GM21447 (cell line): ENCODE measurements at regions not wholly inside any gene's neighbourhood (a gene's known extent, or its start where the extent isn't known, plus 50 kb on each side); places are given as distances from the start of the nearest gene placed in this dataset.

Experiments
- ATAC-seq: cut with Tn5 transposase; IDR thresholded peaks from one replicate; pipeline ENCODE4 v1.9.1; 2021; ENCODE audit not compliant: unreplicated experiment

DNA sequence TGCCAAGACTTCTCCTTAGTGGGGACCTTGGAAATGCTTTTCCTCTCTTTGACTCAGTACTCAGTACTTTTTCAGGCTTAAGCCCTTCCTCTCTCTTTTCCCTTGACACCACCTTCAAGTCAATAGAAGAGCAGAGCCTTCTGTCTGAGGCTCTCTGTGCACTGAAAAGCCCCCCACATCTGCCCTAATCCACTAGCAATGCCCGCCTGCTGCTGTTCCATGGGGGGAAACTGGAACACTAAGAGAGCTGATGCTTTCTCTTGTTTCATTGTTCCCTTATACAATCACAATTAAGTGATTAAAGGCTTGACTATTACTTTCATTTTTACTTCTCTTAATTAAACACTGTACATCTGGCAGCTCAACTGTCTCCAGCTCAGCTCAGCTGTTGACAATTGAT is 254.5 kb downstream of the SLITRK6 start:
- no peak for ATAC-seq

DNA sequence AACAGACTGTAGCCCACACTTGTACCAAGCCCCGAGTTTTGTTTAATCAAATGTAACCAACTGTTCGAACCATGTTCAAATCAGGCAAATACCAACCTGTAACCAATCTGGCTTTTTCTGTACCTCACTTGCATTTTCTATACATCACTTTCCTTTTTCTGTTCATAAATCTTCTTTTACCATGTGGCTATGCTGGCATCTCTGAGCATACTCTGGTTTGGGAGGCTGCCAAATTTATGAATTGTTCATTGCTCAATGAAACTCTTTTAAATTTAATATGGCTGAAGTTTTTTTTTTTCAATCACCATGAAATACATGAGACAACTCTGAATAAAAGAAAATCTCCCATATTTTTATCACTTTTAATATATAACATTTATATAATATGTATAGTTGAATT is 256.1 kb downstream of the SLITRK6 start:
- ATAC-seq: no peak

GRCh38 chr13:85541476-85541875 is 257.7 kb downstream of the SLITRK6 start:
- no peak for ATAC-seq

- ATAC-seq: no peak
These were observed 260.3 kb downstream of the SLITRK6 start for GRCh38 chr13:85538957-85539356.

DNA sequence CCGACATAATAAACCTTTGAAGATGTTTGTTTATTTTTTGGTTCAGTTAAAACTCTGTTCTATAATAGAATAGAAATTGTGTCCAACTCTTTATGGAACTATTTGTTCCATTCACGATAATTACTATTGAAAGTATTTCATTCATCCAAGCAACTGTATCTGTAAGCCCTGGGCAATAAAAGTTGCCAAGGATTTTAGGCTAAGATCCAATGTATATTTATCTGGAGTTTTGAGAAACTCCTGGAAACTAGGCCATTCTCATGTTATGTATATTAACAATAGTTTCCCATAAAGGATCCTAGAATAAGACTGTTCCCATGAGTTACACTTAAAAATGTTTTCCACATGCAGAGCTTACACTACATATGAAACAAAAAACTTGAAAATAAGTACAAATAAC is 261.6 kb downstream of the SLITRK6 start:
- ATAC-seq: no peak

- ATAC-seq: no peak
These were observed 262.5 kb downstream of the SLITRK6 start for GRCh38 chr13:85536706-85537105.

GRCh38 chr13:85535316-85536084 is 263.7 kb downstream of the SLITRK6 start:
- no peak for ATAC-seq

DNA sequence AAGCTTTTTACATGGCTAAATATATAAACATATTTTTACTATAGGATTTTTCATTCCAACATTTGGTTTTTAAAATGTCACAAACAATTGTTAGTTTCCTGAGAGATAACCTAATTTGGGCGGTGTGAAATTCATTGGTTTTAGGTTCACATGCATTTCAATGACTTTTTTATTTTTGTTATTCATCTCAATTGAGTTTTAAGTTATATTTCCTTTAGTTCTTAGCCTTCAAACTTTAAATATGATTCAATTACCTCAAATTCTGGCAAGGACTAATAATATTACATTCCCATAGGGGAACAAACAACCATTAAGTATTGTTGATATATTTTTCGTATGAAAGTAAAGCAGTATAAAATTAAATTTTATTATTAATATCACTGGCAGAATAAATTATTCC is 265.3 kb downstream of the SLITRK6 start:
- ATAC-seq: no peak

- no peak for ATAC-seq
These were observed 270.0 kb downstream of the SLITRK6 start for GRCh38 chr13:85529218-85529594.

DNA sequence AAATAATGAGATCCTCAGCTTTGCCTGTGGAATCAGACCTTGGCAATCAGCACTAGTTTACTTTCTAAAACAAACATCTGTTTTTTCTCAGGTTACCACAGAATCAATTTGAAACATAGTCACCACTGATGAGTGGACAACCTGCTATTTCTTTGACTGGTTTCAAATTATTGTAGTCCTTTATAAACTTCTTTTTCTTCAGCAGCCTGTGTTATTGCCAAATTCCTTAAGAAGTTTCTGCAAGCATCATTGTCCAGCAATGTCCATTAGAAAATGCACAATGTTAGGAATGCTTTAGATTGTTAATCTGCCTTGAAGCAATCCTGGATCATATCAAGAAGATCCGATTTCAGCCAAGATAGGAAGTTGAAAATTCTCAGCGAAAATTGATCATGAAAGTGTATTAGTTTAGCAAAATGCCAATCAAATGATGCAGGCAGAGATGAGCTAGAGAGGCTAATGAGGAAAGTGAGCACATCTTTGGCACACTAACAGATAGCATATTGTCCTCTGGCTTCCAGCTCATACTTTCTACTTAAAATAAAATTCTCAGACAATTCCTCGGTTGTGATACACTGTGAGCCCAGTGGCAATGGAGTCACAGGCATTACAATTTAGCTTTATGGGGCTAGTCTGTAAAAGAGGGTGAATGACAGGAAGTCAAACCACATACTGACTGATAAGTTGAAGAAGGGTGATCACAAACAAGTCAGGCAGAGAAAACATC is 270.6 kb downstream of the SLITRK6 start:
- ATAC-seq: no peak

GRCh38 chr13:85527316-85527715 is 271.9 kb downstream of the SLITRK6 start:
- ATAC-seq: no peak

- ATAC-seq: no peak
These were observed 273.8 kb downstream of the SLITRK6 start for GRCh38 chr13:85525411-85525810.

GRCh38 chr13:85521657-85522056 is 277.6 kb downstream of the SLITRK6 start:
- no peak for ATAC-seq

DNA sequence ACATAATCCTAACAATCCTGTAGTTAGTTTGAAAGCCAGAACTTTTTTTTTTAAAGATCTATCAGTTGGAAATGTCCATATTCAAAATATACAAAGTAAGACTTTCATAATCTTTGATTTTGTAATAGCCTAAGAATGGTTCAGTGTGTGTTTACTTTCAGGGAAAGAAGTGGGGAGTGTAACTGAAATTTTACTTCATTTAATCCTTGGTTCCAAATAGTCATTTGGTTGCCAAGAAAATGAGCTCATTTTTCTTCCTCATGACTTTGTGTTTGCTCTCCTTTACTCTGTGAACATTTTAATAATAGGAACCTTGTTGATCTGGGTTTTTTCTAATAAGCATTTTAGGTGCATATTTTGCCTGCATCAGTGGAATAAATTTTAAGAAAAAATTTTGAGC is 278.8 kb downstream of the SLITRK6 start:
- no peak for ATAC-seq

GRCh38 chr13:85519363-85519762 is 279.9 kb downstream of the SLITRK6 start:
- ATAC-seq: no peak

DNA sequence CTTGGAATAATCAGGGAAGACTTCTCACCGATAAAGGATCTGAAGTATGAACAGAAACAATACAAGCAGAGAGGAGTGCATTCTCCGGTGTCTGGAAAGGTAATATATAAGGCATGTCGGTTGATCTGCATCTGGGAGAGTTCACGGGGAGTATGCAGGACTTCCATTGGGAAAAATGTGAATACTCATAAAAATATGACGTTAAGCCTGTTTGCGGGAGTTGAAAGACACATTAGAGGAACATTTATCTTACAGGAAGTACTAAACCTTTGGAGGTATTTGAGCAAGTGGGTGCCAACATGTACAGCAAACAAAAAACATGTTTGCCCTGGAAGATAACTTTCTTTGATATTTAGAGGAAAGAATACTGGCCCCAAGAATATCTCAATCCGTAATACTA is 286.8 kb downstream of the SLITRK6 start:
- no peak for ATAC-seq

DNA sequence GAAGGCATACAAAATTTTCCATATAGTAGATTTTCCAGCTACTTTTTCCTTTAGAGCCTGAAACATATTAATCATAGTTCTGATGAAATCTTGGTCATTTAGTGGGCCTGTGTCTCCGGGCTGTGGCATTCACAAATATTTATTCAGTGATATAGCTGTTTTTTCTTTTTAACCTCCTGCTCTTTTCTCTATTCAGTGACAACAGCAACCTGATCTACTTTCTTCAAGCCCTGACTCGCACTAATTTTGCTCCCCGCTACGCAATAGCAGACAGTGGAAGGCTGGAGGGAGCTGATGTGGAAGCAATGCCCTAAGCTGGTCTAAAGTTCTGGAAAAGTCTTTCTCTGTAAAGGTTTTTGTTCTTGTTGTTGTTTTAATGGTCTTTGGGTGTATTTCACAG is 289.7 kb downstream of the SLITRK6 start:
- ATAC-seq: no peak

DNA sequence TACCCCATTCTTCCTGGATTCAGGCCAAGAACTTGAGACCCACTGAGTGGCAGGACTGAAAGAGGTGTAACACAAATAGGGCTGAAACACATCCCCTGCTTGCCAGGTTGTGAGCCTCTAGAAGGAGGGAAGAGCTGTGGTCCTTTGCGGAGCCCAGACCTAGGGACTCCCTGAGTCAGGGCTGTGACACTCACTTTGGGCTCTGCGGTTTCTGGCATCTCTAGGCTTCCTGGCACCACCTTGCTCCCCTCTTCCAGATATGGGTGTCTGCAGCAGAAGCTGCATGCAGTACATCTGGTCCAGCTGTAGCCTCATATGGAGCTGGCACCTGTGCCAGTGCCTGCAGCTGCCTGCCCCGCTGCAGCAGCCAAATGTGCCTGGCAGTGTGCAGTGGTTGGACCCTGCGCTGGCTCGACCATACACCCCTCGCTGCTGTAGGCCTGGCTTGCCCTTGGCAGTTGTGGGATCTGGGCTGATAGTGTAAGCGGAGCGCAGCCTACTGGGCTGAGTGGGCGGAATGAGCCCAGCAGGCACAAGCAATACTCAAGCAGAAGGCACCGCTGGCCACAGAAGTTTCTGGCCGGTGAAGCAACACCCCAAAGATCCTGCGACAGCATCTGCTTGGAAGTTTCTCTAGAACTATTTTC is 290.4 kb downstream of the SLITRK6 start:
- no peak for ATAC-seq

GRCh38 chr13:85503797-85504196 is 295.4 kb downstream of the SLITRK6 start:
- no peak for ATAC-seq

DNA sequence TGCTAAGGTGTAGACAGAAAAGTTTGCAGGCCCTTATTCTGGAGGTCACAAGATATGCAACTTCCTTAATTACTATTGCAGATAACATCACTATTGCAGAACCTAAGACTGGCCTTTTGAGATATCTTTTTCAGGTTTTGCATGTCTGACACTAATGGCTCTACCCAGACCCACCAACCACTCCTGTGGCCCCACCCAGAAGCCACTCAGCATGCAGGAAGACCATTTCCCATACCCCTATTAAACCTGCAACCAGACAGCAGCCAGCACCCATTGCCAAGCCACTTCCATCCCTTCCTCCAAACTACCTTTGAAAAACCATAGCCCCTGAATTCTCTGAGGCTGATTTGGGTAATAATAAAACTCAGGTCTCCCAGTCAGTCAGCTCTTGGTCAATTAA is 297.6 kb downstream of the SLITRK6 start:
- no peak for ATAC-seq

DNA sequence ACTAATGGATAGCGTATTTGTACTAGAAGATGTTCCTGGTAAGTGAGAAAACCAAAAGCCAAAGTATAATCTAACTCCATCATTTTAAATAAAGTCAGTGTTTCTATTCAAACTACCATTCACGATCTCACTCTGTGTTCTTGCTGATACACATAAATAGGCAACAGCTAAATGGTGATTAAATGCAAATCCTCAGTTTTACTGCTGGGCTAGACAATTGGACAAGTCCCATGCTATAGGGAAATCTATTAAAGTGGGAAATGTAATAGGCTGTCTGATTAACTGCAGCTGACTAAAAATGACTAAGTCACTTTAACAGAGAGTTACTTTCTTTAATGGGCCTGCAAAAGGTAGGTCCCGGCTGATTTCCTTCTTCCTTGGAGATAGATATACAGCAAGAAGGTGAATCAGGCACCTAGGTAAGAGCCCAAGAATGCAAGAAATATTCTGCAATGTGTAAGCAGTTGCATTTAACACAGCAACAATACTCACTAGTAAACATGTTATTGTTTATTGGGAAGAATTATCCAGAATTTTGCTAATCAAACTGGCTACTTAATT is 298.4 kb downstream of the SLITRK6 start:
- no peak for ATAC-seq

DNA sequence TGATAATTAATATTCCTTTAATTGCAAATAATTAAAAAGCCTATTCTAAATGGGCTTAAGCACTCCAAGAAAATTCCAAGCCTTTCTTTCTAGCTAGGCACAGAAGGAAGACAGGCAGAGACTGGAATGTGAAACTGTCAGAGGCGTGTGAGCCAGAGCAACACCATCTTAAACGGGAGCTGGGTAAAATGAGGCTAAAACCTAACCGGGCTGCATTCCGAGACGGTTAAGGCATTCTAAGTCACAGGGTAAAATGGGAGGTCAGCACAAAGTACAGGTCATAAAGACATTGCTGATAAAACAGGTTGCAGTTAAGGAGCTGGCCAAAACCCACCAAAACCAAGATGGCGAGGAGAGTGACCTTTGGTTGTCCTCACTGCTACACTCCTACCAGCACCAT is 300.4 kb downstream of the SLITRK6 start:
- no peak for ATAC-seq
